DOHH2 (cell line): ENCODE measurements at regions not wholly inside any gene's neighbourhood (a gene's known extent, or its start where the extent isn't known, plus 50 kb on each side); places are given as distances from the start of the nearest gene placed in this dataset.

Experiments
- H3F3A ChIP-seq: fragments of 200-600 bp; sonication (generic), shearing (Covaris generic); 2 replicates; pipeline ENCODE4 v1.6.0; 2016; ENCODE audit warnings: antibody characterized with exemption, mild to moderate bottlenecking; ENCODE audit not compliant: control insufficient read depth, insufficient read depth
- H3K27ac ChIP-seq: fragments of 200-600 bp; sonication (generic); 2 replicates; pipeline ENCODE4 v1.5.1; 2014; ENCODE audit warnings: low read depth, mild to moderate bottlenecking, low read length, moderate library complexity
- H3K27me3 ChIP-seq: fragments of 200-600 bp; sonication (generic); 2 replicates; pipeline ENCODE4 v1.6.1; 2014; ENCODE audit warnings: mild to moderate bottlenecking, low read length, mixed read lengths; ENCODE audit not compliant: control insufficient read depth
- H3K36me3 ChIP-seq: fragments of 200-600 bp; sonication (generic); 2 replicates; pipeline ENCODE4 v1.6.1; 2014; ENCODE audit warnings: mild to moderate bottlenecking, low read length, moderate library complexity, mixed read lengths; ENCODE audit not compliant: control insufficient read depth
- H3K4me1 ChIP-seq: fragments of 200-600 bp; sonication (generic); 2 replicates; pipeline ENCODE4 v1.6.1; 2014; ENCODE audit warnings: mild to moderate bottlenecking, low read length, mixed read lengths; ENCODE audit not compliant: control insufficient read depth
- H3K4me2 ChIP-seq: fragments of 200-600 bp; sonication (generic); 2 replicates; pipeline ENCODE4 v1.6.0; 2014; ENCODE audit warnings: mild to moderate bottlenecking, low read length, moderate library complexity
- H3K4me3 ChIP-seq: fragments of 200-600 bp; sonication (generic); 2 replicates; pipeline ENCODE4 v1.5.1; 2014; ENCODE audit warnings: mild to moderate bottlenecking, low read length, mixed read lengths
- H3K79me2 ChIP-seq: fragments of 200-600 bp; sonication (generic); 2 replicates; pipeline ENCODE4 v1.6.1; 2014; ENCODE audit warnings: mild to moderate bottlenecking, low read length, mixed read lengths; ENCODE audit not compliant: control insufficient read depth
- H3K9me2 ChIP-seq: fragments of 200-600 bp; sonication (generic); replicated peaks from 2 replicates; pipeline ENCODE4 v1.6.1; 2014; ENCODE audit warnings: mild to moderate bottlenecking, low read length, mixed read lengths; ENCODE audit not compliant: control insufficient read depth
- H3K9me3 ChIP-seq: fragments of 200-600 bp; sonication (generic); 2 replicates; pipeline ENCODE4 v1.6.1; 2014; ENCODE audit warnings: antibody characterized with exemption, low read length, mixed read lengths; ENCODE audit not compliant: control insufficient read depth, insufficient read depth
- H4K20me1 ChIP-seq: fragments of 200-600 bp; sonication (generic); 2 replicates; pipeline ENCODE4 v1.6.0; 2014; ENCODE audit warnings: low read depth, mild to moderate bottlenecking, antibody characterized with exemption, low read length, moderate library complexity; ENCODE audit not compliant: control insufficient read depth, insufficient read depth
- EZH2phosphoT487 ChIP-seq: fragments of 200-600 bp; sonication (generic); IDR thresholded peaks from 2 replicates; pipeline ENCODE4 v1.6.1; 2017; ENCODE audit warnings: borderline replicate concordance, mild to moderate bottlenecking, antibody characterized with exemption, low read length, moderate library complexity, mixed read lengths
- TF ChIP-seq, protein P1 (sequence below): fragments of 200-600 bp; sonication (generic); IDR thresholded peaks from one replicate; pipeline ENCODE4 v1.5.1; 2014; ENCODE audit warnings: antibody characterized with exemption, mild to moderate bottlenecking, low read depth, low read length; ENCODE audit not compliant: poor library complexity, severe bottlenecking

GRCh38 chr1:58155418-58156123 is 391.0 kb downstream of the OMA1 start:
- Histone ChIP-seq H4K20me1 (no peaks in the 10 kb centered on the region), H3K9me2 (no peaks in the 10 kb centered on the region), H3K4me1 (no peaks in the 10 kb centered on the region), H3K27ac (no peak overlapping the region), H3K79me2 (no peaks in the 10 kb centered on the region), H3K9me3 (no peaks in the 10 kb centered on the region), H3K27me3 (no peaks in the 10 kb centered on the region), H3K4me2 (no peak overlapping the region), H3K36me3 (no peaks in the 10 kb centered on the region), H3F3A (no peaks in the 10 kb centered on the region), H3K4me3 (no peak overlapping the region)
- TF ChIP-seq, protein P1, sequence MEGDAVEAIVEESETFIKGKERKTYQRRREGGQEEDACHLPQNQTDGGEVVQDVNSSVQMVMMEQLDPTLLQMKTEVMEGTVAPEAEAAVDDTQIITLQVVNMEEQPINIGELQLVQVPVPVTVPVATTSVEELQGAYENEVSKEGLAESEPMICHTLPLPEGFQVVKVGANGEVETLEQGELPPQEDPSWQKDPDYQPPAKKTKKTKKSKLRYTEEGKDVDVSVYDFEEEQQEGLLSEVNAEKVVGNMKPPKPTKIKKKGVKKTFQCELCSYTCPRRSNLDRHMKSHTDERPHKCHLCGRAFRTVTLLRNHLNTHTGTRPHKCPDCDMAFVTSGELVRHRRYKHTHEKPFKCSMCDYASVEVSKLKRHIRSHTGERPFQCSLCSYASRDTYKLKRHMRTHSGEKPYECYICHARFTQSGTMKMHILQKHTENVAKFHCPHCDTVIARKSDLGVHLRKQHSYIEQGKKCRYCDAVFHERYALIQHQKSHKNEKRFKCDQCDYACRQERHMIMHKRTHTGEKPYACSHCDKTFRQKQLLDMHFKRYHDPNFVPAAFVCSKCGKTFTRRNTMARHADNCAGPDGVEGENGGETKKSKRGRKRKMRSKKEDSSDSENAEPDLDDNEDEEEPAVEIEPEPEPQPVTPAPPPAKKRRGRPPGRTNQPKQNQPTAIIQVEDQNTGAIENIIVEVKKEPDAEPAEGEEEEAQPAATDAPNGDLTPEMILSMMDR = peak; percentile 67
- TF ChIP-seq EZH2phosphoT487 = no peak

DNA sequence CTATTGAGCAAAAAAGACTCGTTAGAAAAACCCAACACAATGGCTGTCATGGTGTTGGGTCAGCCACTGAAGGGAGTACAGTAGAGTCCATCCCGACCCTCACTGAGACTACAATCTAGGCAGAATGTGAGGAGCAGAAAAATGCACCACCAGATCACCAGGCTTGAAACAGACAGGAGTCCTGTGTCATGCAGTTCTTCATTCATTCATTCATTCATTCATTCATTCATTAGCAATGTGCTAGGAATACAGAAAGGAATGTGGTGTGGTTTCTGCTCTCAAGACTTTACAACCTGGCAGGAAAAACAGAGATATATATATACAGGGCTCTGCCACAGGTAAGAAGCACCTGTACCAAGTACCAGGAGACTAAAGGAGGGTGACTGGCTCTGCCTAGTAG is 392.3 kb downstream of the OMA1 start:
- H3K4me1 ChIP-seq = no peaks in the 10 kb centered on the region
- H3K4me3 ChIP-seq = no peak overlapping the region
- H4K20me1 ChIP-seq = no peaks in the 10 kb centered on the region
- H3K36me3 ChIP-seq = no peaks in the 10 kb centered on the region
- H3K9me3 ChIP-seq = no peaks in the 10 kb centered on the region
- no peaks in the 10 kb centered on the region for H3F3A ChIP-seq
- TF ChIP-seq, protein P1 = no peak
- no peak for TF ChIP-seq EZH2phosphoT487
- H3K9me2 ChIP-seq = no peaks in the 10 kb centered on the region
- H3K27me3 ChIP-seq = no peaks in the 10 kb centered on the region
- H3K4me2 ChIP-seq = no peak overlapping the region
- H3K79me2 ChIP-seq = no peaks in the 10 kb centered on the region
- H3K27ac ChIP-seq = no peak overlapping the region

DNA sequence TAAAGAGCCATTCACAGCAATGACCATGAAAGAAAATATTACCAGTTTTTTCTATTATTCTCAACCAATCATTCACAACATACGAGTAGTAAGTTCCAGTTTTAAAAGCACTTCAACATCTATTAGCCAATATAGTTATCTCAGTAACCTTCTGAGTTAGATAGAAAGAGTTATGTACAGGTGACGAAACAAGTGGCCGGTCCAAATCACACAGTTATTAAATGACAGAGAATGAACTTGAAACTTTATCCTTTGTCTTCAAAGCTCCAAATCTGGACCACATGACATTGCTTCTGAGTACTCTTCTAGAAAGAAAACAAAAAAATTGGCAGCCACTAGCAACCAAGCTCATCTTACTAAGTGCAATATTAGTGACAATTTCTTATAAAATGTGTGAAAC is 393.8 kb downstream of the OMA1 start:
- no peak overlapping the region for H3K4me3 ChIP-seq
- H3K36me3 ChIP-seq = no peaks in the 10 kb centered on the region
- H3K27me3 ChIP-seq = no peaks in the 10 kb centered on the region
- TF ChIP-seq, protein P1 = no peak
- TF ChIP-seq EZH2phosphoT487 = no peak
- no peaks in the 10 kb centered on the region for H3K9me3 ChIP-seq
- H3K4me1 ChIP-seq = no peaks in the 10 kb centered on the region
- no peaks in the 10 kb centered on the region for H3K79me2 ChIP-seq
- no peaks in the 10 kb centered on the region for H4K20me1 ChIP-seq
- no peak overlapping the region for H3K27ac ChIP-seq
- H3F3A ChIP-seq = no peaks in the 10 kb centered on the region
- H3K9me2 ChIP-seq = no peaks in the 10 kb centered on the region
- H3K4me2 ChIP-seq = no peak overlapping the region
